ENCODE measurements at regions not wholly inside any gene's neighbourhood (a gene's known extent, or its start where the extent isn't known, plus 50 kb on each side); places are given as distances from the start of the nearest gene placed in this dataset.

DNA sequence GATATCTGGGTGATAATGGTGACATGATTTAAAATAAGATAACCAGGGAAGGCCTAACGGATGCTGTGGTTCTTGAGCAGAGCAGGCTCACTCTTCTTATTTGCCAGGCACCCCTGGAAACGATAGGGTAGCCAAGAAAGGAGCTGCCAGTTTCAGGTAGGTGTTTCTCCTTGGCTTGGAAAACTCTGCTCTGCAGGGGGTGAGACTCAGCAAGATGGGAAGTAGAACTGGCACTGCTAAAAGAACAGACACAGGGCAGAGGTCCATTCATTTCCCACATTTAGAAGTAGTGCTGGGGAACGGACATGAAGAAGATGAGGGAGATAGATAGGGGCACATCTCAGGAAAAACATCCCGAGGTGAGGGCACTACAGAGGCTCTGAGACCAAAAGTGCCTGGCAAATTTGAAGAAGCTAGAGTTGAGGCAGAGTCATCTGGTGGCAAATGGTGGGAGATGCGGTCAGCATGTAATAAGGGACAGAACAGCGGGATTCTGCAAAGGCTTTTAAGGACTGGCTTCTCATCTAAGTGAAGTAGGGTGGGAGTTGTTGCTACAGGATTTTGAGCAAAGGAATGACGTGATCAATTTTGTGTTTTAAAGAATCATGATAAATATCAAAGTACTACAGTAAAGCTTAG is 323.4 kb upstream of the PLSCR5 start:
- POLR2A ChIA-PET (ENCODE audit: unreplicated experiment) = no interaction called here
- CTCF ChIA-PET = no interaction called here
- no peaks in the 10 kb centered on the region for H3K79me2 ChIP-seq (ENCODE audit: low read length)
- no TSS peak for BruUV-seq (replicated peaks)
- no peaks in the 10 kb centered on the region for H3F3A ChIP-seq (ENCODE audit: low read length, unreplicated experiment)
- H3K27ac ChIP-seq (ENCODE audit: low read length) = no peak overlapping the region
- intact Hi-C loops (cut with micrococcal nuclease) = loop anchor here (10.0 kb wide), 1 partner anchor 284 kb away; no protein-coding TSS in a partner anchor
- H3K36me3 ChIP-seq (ENCODE audit: low read depth, low read length) = no peaks in the 10 kb centered on the region
- no peak overlapping the region for H3K4me2 ChIP-seq (ENCODE audit: low read length)
- no peaks in the 10 kb centered on the region for H3K9me2 ChIP-seq (replicated peaks; ENCODE audit: low read length)
- H3K9ac ChIP-seq (ENCODE audit: low read length) = no peak overlapping the region
- DNase-seq (no peak), ATAC-seq (no peak)
- H4K20me1 ChIP-seq (ENCODE audit: low read length) = no peaks in the 10 kb centered on the region
- peaks cover 65% of the 10 kb centered on the region for H3K27me3 ChIP-seq (ENCODE audit: low read length)
- no peak overlapping the region for H2AFZ ChIP-seq (ENCODE audit: low read length)
- TF ChIP-seq EZH2 (IDR thresholded peaks at IDR 0.05; ENCODE audit: low read length, unreplicated experiment) (no peak), EZH2phosphoT487 (IDR thresholded peaks at IDR 0.05; ENCODE audit: borderline replicate concordance, low read length) (no peak), CTCF (conservative IDR thresholded peaks at IDR 0.05; ENCODE audit: low read depth, low read length) (no peak)
- no peaks in the 10 kb centered on the region for H3K4me1 ChIP-seq (ENCODE audit: insufficient read depth, low read length)
- H3K4me3 ChIP-seq (ENCODE audit: low read length) = no peak overlapping the region
- H3K9me3 ChIP-seq (ENCODE audit: low read length) = no peaks in the 10 kb centered on the region

DNA sequence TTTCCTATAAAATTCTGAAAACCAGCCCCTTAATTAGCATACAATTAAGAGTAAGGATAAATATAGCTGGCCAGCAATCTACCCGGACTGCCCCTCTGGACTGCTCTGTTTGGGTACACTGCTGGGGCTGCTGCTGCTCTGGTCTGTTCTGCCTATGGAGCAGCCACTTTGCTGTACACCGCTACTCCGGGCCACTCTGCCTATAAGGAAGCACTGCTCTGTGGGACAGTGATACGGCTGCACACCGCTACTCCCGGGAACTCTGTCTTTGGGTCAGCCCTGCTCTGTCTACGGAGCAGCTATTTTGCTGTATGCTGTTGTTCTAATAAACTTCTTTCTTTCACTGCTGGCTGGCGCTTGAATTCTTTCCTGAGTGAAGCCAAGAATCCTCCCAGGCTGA is 316.5 kb upstream of the PLSCR5 start:
- CTCF ChIA-PET = no interaction called here
- no peak overlapping the region for H2AFZ ChIP-seq (ENCODE audit: low read length)
- no peak for TF ChIP-seq EZH2 (IDR thresholded peaks at IDR 0.05; ENCODE audit: low read length, unreplicated experiment)
- TF ChIP-seq CTCF (conservative IDR thresholded peaks at IDR 0.05; ENCODE audit: low read depth, low read length) = no peak
- TF ChIP-seq EZH2phosphoT487 (IDR thresholded peaks at IDR 0.05; ENCODE audit: borderline replicate concordance, low read length) = no peak

GRCh38 chr3:146914409-146914808 is 309.3 kb upstream of the PLSCR5 start:
- Histone ChIP-seq H3K79me2 (ENCODE audit: low read length) (no peaks in the 10 kb centered on the region), H3K27me3 (ENCODE audit: low read length) (peaks cover 43% of the 10 kb centered on the region), H2AFZ (ENCODE audit: low read length) (no peak overlapping the region), H3K4me2 (ENCODE audit: low read length) (no peak overlapping the region), H3K36me3 (ENCODE audit: low read depth, low read length) (no peaks in the 10 kb centered on the region), H3K27ac (ENCODE audit: low read length) (no peak overlapping the region), H3K4me1 (ENCODE audit: insufficient read depth, low read length) (no peaks in the 10 kb centered on the region), H3K9me3 (ENCODE audit: low read length) (no peaks in the 10 kb centered on the region), H3F3A (ENCODE audit: low read length, unreplicated experiment) (no peaks in the 10 kb centered on the region), H4K20me1 (ENCODE audit: low read length) (no peaks in the 10 kb centered on the region), H3K4me3 (ENCODE audit: low read length) (no peak overlapping the region), H3K9ac (ENCODE audit: low read length) (no peak overlapping the region), H3K9me2 (replicated peaks; ENCODE audit: low read length) (no peaks in the 10 kb centered on the region)
- ATAC-seq (no peak), DNase-seq (no peak)
- ChIA-PET CTCF (no interaction called here), POLR2A (ENCODE audit: unreplicated experiment) (no interaction called here)
- BruUV-seq (replicated peaks) = no TSS peak
- no peak for TF ChIP-seq CTCF (conservative IDR thresholded peaks at IDR 0.05; ENCODE audit: low read depth, low read length)
- intact Hi-C loops (cut with micrococcal nuclease) = no loop called here

More for the DNA sequence above, 316.5 kb upstream of the PLSCR5 start:
- H3K4me1 ChIP-seq (ENCODE audit: insufficient read depth, low read length) = no peaks in the 10 kb centered on the region
- POLR2A ChIA-PET (ENCODE audit: unreplicated experiment) = no interaction called here
- intact Hi-C loops (cut with micrococcal nuclease) = loop anchor here (10.0 kb wide), 1 partner anchor 277 kb away; no protein-coding TSS in a partner anchor
- H3K4me3 ChIP-seq (ENCODE audit: low read length) = no peak overlapping the region
- H3K9ac ChIP-seq (ENCODE audit: low read length) = no peak overlapping the region
- no peaks in the 10 kb centered on the region for H3F3A ChIP-seq (ENCODE audit: low read length, unreplicated experiment)
- DNase-seq (no peak), ATAC-seq (peak; percentile 43; the same call in 1 of the 2 replicates)
- H3K9me2 ChIP-seq (replicated peaks; ENCODE audit: low read length) = no peaks in the 10 kb centered on the region
- no peaks in the 10 kb centered on the region for H4K20me1 ChIP-seq (ENCODE audit: low read length)
- BruUV-seq (replicated peaks) = no TSS peak
- H3K79me2 ChIP-seq (ENCODE audit: low read length) = no peaks in the 10 kb centered on the region
- H3K4me2 ChIP-seq (ENCODE audit: low read length) = no peak overlapping the region
- H3K27ac ChIP-seq (ENCODE audit: low read length) = no peak overlapping the region
- H3K36me3 ChIP-seq (ENCODE audit: low read depth, low read length) = no peaks in the 10 kb centered on the region
- peaks cover 67% of the 10 kb centered on the region for H3K27me3 ChIP-seq (ENCODE audit: low read length)
- no peaks in the 10 kb centered on the region for H3K9me3 ChIP-seq (ENCODE audit: low read length)
